ENCODE measurements at regions not wholly inside any gene's neighbourhood (a gene's known extent, or its start where the extent isn't known, plus 50 kb on each side); places are given as distances from the start of the nearest gene placed in this dataset.

DNA sequence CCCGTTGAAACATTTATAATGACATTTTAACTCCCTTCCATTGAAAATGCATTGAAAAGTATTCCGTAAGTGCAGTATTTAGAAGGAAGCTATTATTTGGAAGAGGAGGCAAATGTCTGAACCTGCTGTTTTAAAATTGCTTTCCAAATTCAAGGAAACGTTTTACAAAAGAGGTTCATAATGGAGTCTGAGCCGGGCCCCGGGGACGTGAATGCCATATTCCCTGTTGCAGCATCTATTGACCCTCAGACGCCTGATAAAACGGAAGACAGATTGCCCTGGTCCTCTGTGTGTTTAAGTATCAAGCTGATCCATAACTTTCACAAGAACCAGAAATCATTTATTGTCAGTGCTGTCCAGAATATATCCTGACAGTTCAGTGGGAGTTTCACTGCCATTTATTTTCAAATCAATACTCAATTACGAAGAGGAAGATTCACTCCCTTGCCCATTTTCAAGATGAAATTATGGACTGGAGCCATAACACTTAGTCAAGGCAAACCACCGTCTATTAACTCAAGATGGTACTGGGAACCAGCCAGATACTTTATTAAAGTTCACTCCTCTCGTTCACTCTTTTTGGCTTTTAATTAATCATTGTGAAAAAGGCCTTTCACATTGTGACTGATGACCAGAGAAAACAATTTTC is 435.7 kb upstream of the PFKP start:
- peaks cover 0 to 4% (median 0%) of the 10 kb centered on the region in 7 donors for H3K27me3 ChIP-seq (replicated peaks in 1 of 7)
- no peak overlapping the region for H3K4me3 ChIP-seq
- H3K4me1 ChIP-seq: no peaks in the 10 kb centered on the region
- no peak for TF ChIP-seq POLR2A (IDR thresholded peaks at IDR 0.05)
- no peak for TF ChIP-seq POLR2AphosphoS5 (IDR thresholded peaks at IDR 0.05)
- TF ChIP-seq, protein P1, sequence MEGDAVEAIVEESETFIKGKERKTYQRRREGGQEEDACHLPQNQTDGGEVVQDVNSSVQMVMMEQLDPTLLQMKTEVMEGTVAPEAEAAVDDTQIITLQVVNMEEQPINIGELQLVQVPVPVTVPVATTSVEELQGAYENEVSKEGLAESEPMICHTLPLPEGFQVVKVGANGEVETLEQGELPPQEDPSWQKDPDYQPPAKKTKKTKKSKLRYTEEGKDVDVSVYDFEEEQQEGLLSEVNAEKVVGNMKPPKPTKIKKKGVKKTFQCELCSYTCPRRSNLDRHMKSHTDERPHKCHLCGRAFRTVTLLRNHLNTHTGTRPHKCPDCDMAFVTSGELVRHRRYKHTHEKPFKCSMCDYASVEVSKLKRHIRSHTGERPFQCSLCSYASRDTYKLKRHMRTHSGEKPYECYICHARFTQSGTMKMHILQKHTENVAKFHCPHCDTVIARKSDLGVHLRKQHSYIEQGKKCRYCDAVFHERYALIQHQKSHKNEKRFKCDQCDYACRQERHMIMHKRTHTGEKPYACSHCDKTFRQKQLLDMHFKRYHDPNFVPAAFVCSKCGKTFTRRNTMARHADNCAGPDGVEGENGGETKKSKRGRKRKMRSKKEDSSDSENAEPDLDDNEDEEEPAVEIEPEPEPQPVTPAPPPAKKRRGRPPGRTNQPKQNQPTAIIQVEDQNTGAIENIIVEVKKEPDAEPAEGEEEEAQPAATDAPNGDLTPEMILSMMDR (IDR thresholded peaks at IDR 0.05 in 8 of 11, conservative IDR thresholded peaks at IDR 0.05 in 3 of 11): no peak
- no peaks in the 10 kb centered on the region for H3K9me3 ChIP-seq
- H3K27ac ChIP-seq: no peak overlapping the region
- no peak for DNase-seq
- no peaks in the 10 kb centered on the region for H3K36me3 ChIP-seq
- intact Hi-C loops (cut with DNase I; ENCODE audit: low total_unique reads): no loop called here
- 80 to 85% (median 81%) methylated on average over 11 of the region's 11 CpGs for WGBS, 5 donors

DNA sequence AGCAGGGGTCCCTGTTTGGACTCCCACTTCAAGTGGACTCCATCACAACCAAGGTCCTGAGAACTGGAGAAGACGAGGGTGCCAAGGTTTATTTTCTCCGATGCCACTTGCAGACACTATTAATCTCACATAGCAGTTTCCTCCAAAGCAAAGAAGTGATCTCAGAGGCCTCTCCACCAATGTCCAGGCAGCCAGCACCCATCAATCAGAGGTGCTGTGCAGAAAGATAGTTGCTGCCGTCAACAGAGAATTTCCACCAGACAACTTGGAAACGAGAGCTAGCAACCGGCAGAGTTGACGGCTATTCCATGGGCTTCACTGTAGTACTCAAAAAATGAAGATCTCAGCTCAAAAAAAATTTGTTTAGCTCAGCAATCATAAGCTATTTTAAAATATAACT is 438.6 kb upstream of the PFKP start:
- H3K4me1 ChIP-seq: no peaks in the 10 kb centered on the region
- no peaks in the 10 kb centered on the region for H3K36me3 ChIP-seq
- TF ChIP-seq POLR2AphosphoS5 (IDR thresholded peaks at IDR 0.05): no peak
- WGBS, 5 donors: 75 to 86% (median 79%) methylated on average over 6 of the region's 6 CpGs
- no peaks in the 10 kb centered on the region for H3K9me3 ChIP-seq
- DNase-seq: no peak
- no peak overlapping the region for H3K27ac ChIP-seq
- no peak overlapping the region for H3K4me3 ChIP-seq
- H3K27me3 ChIP-seq (replicated peaks in 1 of 7): peaks cover 0 to 4% (median 0%) of the 10 kb centered on the region in 7 donors
- intact Hi-C loops (cut with DNase I; ENCODE audit: low total_unique reads): no loop called here

DNA sequence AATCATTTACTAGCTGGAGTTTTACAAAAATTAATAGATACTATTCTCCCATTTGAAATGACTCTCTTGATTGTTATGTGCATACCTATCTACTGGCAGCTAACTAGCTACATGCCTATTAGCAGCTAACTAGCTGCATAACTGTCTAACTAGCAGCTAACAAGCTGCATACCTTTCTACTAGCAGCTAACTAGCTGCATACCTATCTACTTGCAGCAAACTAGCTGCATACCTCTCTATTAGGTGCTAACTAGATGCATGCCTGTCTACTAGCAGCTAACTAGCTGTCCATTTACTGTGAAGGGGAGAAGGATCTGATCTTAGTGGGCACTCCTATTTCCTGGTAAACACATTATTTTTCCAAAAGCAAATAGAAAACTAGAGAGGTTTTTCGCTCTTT is 439.4 kb upstream of the PFKP start:
- 38 to 74% (median 50%) methylated on average over 1 of the region's 1 CpG for WGBS, 5 donors
- no peak for DNase-seq
- TF ChIP-seq POLR2AphosphoS5 (IDR thresholded peaks at IDR 0.05) (no peak), POLR2A (IDR thresholded peaks at IDR 0.05) (no peak)
- TF ChIP-seq, protein P1 (IDR thresholded peaks at IDR 0.05 in 8 of 11, conservative IDR thresholded peaks at IDR 0.05 in 3 of 11): no peak
- H3K4me1 ChIP-seq: no peaks in the 10 kb centered on the region
- H3K4me3 ChIP-seq: no peak overlapping the region
- intact Hi-C loops (cut with DNase I; ENCODE audit: low total_unique reads): no loop called here
- peaks cover 0 to 6% (median 0%) of the 10 kb centered on the region in 7 donors for H3K27me3 ChIP-seq (replicated peaks in 1 of 7)
- H3K27ac ChIP-seq: no peak overlapping the region
- H3K9me3 ChIP-seq: no peaks in the 10 kb centered on the region
- H3K36me3 ChIP-seq: no peaks in the 10 kb centered on the region

DNA sequence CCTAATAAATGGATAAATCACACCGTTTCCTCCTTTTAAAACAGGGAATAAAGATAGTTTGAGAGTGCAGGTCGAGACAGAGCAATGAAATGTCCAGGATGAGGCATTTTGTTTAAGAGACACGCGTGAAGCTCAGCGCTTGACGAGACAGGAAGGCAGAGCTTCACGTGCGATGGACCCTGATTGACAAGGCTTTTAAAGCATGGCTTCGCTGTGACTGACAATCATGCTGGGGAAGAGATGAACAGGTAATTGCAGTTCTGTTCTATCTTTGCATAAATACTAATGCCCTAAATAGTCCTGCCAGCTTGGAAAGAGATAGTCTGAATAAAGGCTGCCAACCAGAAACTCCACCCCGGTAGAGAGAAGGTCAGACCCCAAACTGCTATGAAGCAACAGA is 442.3 kb upstream of the PFKP start:
- H3K4me3 ChIP-seq: no peak overlapping the region
- peaks cover 0 to 6% (median 0%) of the 10 kb centered on the region in 7 donors for H3K27me3 ChIP-seq (replicated peaks in 1 of 7)
- H3K27ac ChIP-seq: no peak overlapping the region
- WGBS, 5 donors: 81 to 89% (median 85%) methylated on average over 10 of the region's 10 CpGs
- no peak for TF ChIP-seq POLR2A (IDR thresholded peaks at IDR 0.05)
- TF ChIP-seq, protein P1 (IDR thresholded peaks at IDR 0.05 in 8 of 11, conservative IDR thresholded peaks at IDR 0.05 in 3 of 11): no peak
- no peak for TF ChIP-seq POLR2AphosphoS5 (IDR thresholded peaks at IDR 0.05)
- no peak for DNase-seq
- H3K36me3 ChIP-seq: no peaks in the 10 kb centered on the region
- H3K9me3 ChIP-seq: no peaks in the 10 kb centered on the region
- no peaks in the 10 kb centered on the region for H3K4me1 ChIP-seq
- intact Hi-C loops (cut with DNase I; ENCODE audit: low total_unique reads): no loop called here

All from spleen (tissue), 11 donors.